ENCODE measurements at regions not wholly inside any gene's neighbourhood (a gene's known extent, or its start where the extent isn't known, plus 50 kb on each side); places are given as distances from the start of the nearest gene placed in this dataset.

DNA sequence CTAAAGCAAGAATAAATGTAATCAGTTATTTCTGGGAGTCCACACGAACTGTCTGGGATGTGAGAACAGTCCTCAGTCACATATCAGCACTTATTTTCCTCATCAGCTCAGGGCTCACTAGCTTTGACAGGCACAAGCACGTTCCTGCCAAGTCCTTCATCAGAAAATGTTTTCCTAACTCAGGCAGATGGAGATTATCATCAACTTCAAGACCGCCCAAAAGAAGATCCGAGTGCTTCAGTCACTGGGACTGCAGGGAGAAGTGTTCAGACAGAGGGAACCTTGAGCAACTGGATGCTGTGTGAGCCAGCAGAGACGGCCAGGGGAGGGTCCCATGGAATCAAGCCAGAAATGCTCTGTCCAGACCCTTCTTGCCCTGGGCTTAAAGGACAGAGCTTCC lies 189.4 kb downstream of the NXNL2 start (continued):
- TF ChIP-seq SAP30 (IDR thresholded peaks at IDR 0.05; ENCODE audit: insufficient read depth, insufficient replicate concordance, low read length) (no peak), RNF2 (IDR thresholded peaks at IDR 0.05; ENCODE audit: borderline replicate concordance, low read depth, low read length, missing control alignments, poor library complexity, severe bottlenecking) (no peak), BCL11A (IDR thresholded peaks at IDR 0.05; ENCODE audit: low read depth in 2 of 2, low read length in 2 of 2) (no peak)

All from H1 (cell line).